ENCODE measurements at regions not wholly inside any gene's neighbourhood (a gene's known extent, or its start where the extent isn't known, plus 50 kb on each side); places are given as distances from the start of the nearest gene placed in this dataset.

DNA sequence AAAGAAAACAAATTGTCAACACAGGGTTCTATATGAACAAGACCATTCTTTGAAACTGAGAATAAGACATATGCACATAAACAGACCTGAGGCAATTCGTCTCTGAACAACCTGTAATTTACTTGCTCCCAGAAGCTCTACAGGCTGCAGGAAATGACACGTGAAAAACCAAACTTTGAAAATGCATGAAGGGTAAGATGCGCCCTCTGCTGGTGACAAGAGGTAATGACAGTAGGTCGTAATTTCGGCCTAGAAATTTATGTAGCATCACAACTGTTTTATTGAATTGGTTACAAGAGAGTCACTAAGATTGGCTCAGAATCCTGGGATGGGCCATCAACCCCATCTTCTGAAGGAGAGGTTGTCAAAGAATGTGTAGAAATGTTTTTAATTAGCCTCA, 276.5 kb downstream of the PPP4R3C start:
- TF ChIP-seq, protein P1, sequence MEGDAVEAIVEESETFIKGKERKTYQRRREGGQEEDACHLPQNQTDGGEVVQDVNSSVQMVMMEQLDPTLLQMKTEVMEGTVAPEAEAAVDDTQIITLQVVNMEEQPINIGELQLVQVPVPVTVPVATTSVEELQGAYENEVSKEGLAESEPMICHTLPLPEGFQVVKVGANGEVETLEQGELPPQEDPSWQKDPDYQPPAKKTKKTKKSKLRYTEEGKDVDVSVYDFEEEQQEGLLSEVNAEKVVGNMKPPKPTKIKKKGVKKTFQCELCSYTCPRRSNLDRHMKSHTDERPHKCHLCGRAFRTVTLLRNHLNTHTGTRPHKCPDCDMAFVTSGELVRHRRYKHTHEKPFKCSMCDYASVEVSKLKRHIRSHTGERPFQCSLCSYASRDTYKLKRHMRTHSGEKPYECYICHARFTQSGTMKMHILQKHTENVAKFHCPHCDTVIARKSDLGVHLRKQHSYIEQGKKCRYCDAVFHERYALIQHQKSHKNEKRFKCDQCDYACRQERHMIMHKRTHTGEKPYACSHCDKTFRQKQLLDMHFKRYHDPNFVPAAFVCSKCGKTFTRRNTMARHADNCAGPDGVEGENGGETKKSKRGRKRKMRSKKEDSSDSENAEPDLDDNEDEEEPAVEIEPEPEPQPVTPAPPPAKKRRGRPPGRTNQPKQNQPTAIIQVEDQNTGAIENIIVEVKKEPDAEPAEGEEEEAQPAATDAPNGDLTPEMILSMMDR (IDR thresholded peaks at IDR 0.05), result peak in 4 of 5 experiments; percentile 23 to 84 (median 45)
- TF ChIP-seq POLR2A (IDR thresholded peaks at IDR 0.05) (no peak), EP300 (IDR thresholded peaks at IDR 0.05; ENCODE audit: low read depth) (no peak)

Measured in transverse colon (tissue), 3 donors.